ENCODE measurements at regions not wholly inside any gene's neighbourhood (a gene's known extent, or its start where the extent isn't known, plus 50 kb on each side); places are given as distances from the start of the nearest gene placed in this dataset.
A peak's percentile ranks its signal among the peaks of the same experiment; 100 is the strongest.
"Not testable (repeated sequence)": the region's sequence is repeated elsewhere in the genome, so short reads cannot be mapped to it uniquely, and the experiment has no call there.

DNA sequence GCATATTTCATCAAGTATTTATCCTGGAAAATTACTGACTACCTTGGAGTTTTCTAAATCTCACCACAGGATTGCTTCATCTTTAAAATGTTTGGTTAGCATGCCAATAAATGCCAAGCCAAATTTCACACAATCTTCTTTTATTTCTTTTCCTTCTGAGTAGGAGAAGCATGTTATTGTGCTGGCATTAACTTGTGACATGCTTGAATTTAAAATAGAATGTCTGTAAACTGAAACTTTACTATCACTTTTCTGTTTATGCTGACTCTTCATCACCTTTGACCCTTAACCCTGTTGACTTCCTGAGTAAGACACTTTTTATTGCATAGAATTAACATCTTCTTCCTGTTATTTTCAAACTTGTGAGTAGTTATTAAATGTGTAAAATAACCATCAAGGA is 56.2 kb upstream of the LRRTM4 start:
- Mint-ChIP-seq H3K27me3 (ENCODE audit: unreplicated experiment) (no peaks in the 10 kb centered on the region), H3K4me3 (ENCODE audit: unreplicated experiment) (no peak overlapping the region), H3K36me3 (ENCODE audit: low read depth, unreplicated experiment) (no peaks in the 10 kb centered on the region), H3K9me3 (ENCODE audit: unreplicated experiment) (no peaks in the 10 kb centered on the region), H3K4me1 (ENCODE audit: unreplicated experiment) (no peaks in the 10 kb centered on the region), H3K27ac (ENCODE audit: unreplicated experiment) (no peak overlapping the region)
- no peak for DNase-seq (ENCODE audit: low spot score)
- TF ChIP-seq, protein P1, sequence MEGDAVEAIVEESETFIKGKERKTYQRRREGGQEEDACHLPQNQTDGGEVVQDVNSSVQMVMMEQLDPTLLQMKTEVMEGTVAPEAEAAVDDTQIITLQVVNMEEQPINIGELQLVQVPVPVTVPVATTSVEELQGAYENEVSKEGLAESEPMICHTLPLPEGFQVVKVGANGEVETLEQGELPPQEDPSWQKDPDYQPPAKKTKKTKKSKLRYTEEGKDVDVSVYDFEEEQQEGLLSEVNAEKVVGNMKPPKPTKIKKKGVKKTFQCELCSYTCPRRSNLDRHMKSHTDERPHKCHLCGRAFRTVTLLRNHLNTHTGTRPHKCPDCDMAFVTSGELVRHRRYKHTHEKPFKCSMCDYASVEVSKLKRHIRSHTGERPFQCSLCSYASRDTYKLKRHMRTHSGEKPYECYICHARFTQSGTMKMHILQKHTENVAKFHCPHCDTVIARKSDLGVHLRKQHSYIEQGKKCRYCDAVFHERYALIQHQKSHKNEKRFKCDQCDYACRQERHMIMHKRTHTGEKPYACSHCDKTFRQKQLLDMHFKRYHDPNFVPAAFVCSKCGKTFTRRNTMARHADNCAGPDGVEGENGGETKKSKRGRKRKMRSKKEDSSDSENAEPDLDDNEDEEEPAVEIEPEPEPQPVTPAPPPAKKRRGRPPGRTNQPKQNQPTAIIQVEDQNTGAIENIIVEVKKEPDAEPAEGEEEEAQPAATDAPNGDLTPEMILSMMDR (IDR thresholded peaks at IDR 0.05; ENCODE audit: unreplicated experiment), result no peak

DNA sequence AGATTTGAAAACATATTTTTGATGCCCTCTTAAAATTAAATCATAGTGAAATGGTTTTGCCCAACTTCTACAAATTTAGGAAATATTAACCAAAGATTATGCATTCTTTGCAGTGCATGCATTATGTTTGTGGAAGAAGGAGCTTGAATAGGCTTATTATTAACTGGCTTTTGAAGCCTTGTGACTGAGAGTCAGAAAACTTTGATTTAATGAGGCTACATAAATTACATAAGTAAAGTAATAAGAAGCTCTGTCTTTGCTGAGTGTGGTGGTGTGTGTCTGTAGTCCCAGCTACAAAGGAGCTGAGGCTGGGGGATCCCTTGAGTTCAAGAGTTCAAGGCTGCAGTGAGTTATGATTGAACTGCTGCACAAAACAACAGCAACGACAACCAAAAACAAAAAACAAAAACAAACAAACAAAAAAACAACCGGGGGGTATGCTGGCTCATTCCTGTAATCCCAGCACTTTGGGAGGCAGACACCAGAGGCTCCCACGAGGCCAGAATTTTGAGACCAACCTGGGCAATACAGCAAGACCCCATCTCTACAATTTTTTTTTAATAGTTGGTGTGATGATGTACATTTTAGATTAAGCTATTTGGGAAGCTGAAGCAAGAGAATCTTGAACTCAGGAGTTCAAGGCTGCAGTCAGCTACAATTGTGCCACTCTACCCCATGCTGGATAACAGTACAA is 57.0 kb upstream of the LRRTM4 start:
- Mint-ChIP-seq H3K4me1 (ENCODE audit: unreplicated experiment) (no peaks in the 10 kb centered on the region), H3K9me3 (ENCODE audit: unreplicated experiment) (no peaks in the 10 kb centered on the region), H3K36me3 (ENCODE audit: low read depth, unreplicated experiment) (no peaks in the 10 kb centered on the region), H3K27me3 (ENCODE audit: unreplicated experiment) (no peaks in the 10 kb centered on the region), H3K4me3 (ENCODE audit: unreplicated experiment) (no peak overlapping the region), H3K27ac (ENCODE audit: unreplicated experiment) (no peak overlapping the region)
- TF ChIP-seq, protein P1 (IDR thresholded peaks at IDR 0.05; ENCODE audit: unreplicated experiment), result no peak
- no peak for DNase-seq (ENCODE audit: low spot score)

DNA sequence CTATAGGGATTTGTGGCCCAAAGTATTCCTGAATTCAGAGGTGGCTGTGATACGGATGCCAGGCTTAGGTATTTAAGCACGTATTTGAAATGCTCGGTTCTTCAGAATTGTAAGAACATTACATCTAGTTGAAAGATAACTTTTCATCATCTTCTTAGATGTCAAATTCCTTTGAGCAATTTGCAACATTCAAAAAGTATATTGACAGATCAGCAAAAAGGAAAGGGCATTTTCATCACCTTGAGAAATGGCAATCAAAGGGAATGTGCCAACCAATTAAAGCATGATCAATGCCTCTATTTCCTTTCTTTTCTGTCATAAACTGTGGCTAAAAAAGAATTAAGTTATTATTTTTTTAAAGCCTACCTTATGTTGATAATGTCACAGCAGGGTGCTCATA is 66.3 kb upstream of the LRRTM4 start:
- no peak for DNase-seq (ENCODE audit: low spot score)
- H3K27ac Mint-ChIP-seq (ENCODE audit: unreplicated experiment), result no peak overlapping the region
- no peaks in the 10 kb centered on the region for H3K36me3 Mint-ChIP-seq (ENCODE audit: low read depth, unreplicated experiment)
- H3K4me3 Mint-ChIP-seq (ENCODE audit: unreplicated experiment), result no peak overlapping the region
- no peaks in the 10 kb centered on the region for H3K9me3 Mint-ChIP-seq (ENCODE audit: unreplicated experiment)
- H3K27me3 Mint-ChIP-seq (ENCODE audit: unreplicated experiment), result no peaks in the 10 kb centered on the region
- TF ChIP-seq, protein P1 (IDR thresholded peaks at IDR 0.05; ENCODE audit: unreplicated experiment), result no peak
- no peaks in the 10 kb centered on the region for H3K4me1 Mint-ChIP-seq (ENCODE audit: unreplicated experiment)

DNA sequence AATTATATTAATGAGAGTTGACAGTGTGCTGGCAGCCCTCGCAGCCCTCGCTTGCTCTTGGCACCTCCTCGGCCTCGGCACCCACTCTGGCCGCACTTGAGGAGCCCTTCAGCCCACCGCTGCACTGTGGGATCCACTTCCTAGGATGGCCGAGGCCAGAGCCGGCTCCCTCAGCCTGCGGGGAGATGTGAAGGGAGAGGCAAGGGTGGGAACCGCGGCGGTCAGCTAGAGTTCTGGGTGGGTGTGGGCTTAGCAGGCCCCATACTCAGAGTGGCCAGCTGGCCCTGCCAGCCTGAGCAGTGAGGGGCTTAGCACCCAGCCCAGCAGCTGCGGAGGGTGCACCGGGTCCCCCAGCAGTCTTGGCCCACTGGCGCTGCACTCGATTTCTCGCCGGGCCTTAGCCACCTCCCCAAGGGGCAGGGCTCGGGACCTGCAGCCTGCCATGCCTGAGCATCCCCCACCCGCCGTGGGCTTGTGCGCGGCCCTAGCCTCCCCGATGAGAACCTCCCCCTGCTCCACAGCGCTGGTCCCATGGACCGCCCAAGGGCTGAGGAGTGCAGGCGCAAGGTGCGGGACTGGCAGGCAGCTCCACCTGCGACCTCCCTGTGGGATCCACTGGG is 68.2 kb upstream of the LRRTM4 start:
- Mint-ChIP-seq H3K27me3 (ENCODE audit: unreplicated experiment) (no peaks in the 10 kb centered on the region), H3K27ac (ENCODE audit: unreplicated experiment) (no peak overlapping the region), H3K4me1 (ENCODE audit: unreplicated experiment) (no peaks in the 10 kb centered on the region), H3K4me3 (ENCODE audit: unreplicated experiment) (no peak overlapping the region), H3K9me3 (ENCODE audit: unreplicated experiment) (no peaks in the 10 kb centered on the region), H3K36me3 (ENCODE audit: low read depth, unreplicated experiment) (no peaks in the 10 kb centered on the region)
- DNase-seq (ENCODE audit: low spot score), result no peak
- TF ChIP-seq, protein P1 (IDR thresholded peaks at IDR 0.05; ENCODE audit: unreplicated experiment), result no peak

DNA sequence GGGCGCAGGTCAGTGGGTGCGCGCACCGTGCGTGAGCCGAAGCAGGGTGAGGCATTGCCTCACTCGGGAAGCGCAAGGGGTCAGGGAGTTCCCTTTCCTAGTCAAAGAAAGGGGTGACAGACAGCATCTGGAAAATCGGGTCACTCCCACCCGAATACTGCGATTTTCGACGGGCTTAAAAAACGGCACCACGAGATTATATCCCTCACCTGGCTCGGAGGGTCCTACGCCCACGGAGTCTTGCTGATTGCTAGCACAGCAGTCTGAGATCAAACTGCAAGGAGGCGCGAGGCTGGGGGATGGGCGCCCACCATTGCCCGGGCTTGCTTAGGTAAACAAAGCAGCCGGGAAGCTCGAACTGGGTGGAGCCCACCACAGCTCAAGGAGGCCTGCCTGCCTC is 70.8 kb upstream of the LRRTM4 start:
- H3K27me3 Mint-ChIP-seq (ENCODE audit: unreplicated experiment); H3K9me3 Mint-ChIP-seq (ENCODE audit: unreplicated experiment); DNase-seq (ENCODE audit: low spot score); H3K36me3 Mint-ChIP-seq (ENCODE audit: low read depth, unreplicated experiment); H3K27ac Mint-ChIP-seq (ENCODE audit: unreplicated experiment); H3K4me1 Mint-ChIP-seq (ENCODE audit: unreplicated experiment): not testable (repeated sequence)
- peak overlapping the region; percentile 51 for H3K4me3 Mint-ChIP-seq (ENCODE audit: unreplicated experiment)

Measured in endothelial cell (in vitro differentiated cells).